HG03457 (cell line): ENCODE measurements at regions not wholly inside any gene's neighbourhood (a gene's known extent, or its start where the extent isn't known, plus 50 kb on each side); places are given as distances from the start of the nearest gene placed in this dataset.

ENCODE experiments used
- ATAC-seq: cut with Tn5 transposase; IDR thresholded peaks from one replicate; pipeline ENCODE4 v1.9.1; 2021; ENCODE audit warnings: moderate number of reproducible peaks; ENCODE audit not compliant: unreplicated experiment

- ATAC-seq, result no peak
These were observed 250.9 kb upstream of the POU3F2 start for GRCh38 chr6:98583506-98583905.

- ATAC-seq, result no peak
These were observed 248.2 kb upstream of the POU3F2 start for GRCh38 chr6:98586163-98586562.

GRCh38 chr6:98587555-98587954 lies 246.8 kb upstream of the POU3F2 start:
- no peak for ATAC-seq

GRCh38 chr6:98589536-98589935 lies 244.8 kb upstream of the POU3F2 start:
- no peak for ATAC-seq

GRCh38 chr6:98590136-98590681 lies 244.2 kb upstream of the POU3F2 start:
- no peak for ATAC-seq

- ATAC-seq, result no peak
These were observed 243.4 kb upstream of the POU3F2 start for GRCh38 chr6:98590997-98591396.

- no peak for ATAC-seq
These were observed 240.7 kb upstream of the POU3F2 start for GRCh38 chr6:98593676-98594075.

- ATAC-seq, result no peak
These were observed 232.7 kb upstream of the POU3F2 start for GRCh38 chr6:98601716-98602115.

GRCh38 chr6:98605705-98606104 lies 228.7 kb upstream of the POU3F2 start:
- ATAC-seq, result no peak

- ATAC-seq, result no peak
These were observed 207.1 kb upstream of the POU3F2 start for GRCh38 chr6:98627129-98627775.

GRCh38 chr6:98633886-98634285 lies 200.5 kb upstream of the POU3F2 start:
- ATAC-seq, result no peak

GRCh38 chr6:98634569-98634968 lies 199.8 kb upstream of the POU3F2 start:
- no peak for ATAC-seq

- no peak for ATAC-seq
These were observed 199.2 kb upstream of the POU3F2 start for GRCh38 chr6:98635191-98635590.

GRCh38 chr6:98636941-98637340 lies 197.4 kb upstream of the POU3F2 start:
- no peak for ATAC-seq

GRCh38 chr6:98639089-98639635 lies 195.2 kb upstream of the POU3F2 start:
- no peak for ATAC-seq

- ATAC-seq, result no peak
These were observed 194.0 kb upstream of the POU3F2 start for GRCh38 chr6:98640366-98640765.

- ATAC-seq, result no peak
These were observed 192.2 kb upstream of the POU3F2 start for GRCh38 chr6:98641949-98642719.

GRCh38 chr6:98644063-98644462 lies 190.3 kb upstream of the POU3F2 start:
- ATAC-seq, result no peak

- ATAC-seq, result no peak
These were observed 186.0 kb upstream of the POU3F2 start for GRCh38 chr6:98648211-98648914.

GRCh38 chr6:98650941-98651340 lies 183.4 kb upstream of the POU3F2 start:
- no peak for ATAC-seq

- ATAC-seq, result no peak
These were observed 181.2 kb upstream of the POU3F2 start for GRCh38 chr6:98653179-98653578.
